ENCODE measurements at regions not wholly inside any gene's neighbourhood (a gene's known extent, or its start where the extent isn't known, plus 50 kb on each side); places are given as distances from the start of the nearest gene placed in this dataset.
A peak's percentile ranks its signal among the peaks of the same experiment; 100 is the strongest.

DNA sequence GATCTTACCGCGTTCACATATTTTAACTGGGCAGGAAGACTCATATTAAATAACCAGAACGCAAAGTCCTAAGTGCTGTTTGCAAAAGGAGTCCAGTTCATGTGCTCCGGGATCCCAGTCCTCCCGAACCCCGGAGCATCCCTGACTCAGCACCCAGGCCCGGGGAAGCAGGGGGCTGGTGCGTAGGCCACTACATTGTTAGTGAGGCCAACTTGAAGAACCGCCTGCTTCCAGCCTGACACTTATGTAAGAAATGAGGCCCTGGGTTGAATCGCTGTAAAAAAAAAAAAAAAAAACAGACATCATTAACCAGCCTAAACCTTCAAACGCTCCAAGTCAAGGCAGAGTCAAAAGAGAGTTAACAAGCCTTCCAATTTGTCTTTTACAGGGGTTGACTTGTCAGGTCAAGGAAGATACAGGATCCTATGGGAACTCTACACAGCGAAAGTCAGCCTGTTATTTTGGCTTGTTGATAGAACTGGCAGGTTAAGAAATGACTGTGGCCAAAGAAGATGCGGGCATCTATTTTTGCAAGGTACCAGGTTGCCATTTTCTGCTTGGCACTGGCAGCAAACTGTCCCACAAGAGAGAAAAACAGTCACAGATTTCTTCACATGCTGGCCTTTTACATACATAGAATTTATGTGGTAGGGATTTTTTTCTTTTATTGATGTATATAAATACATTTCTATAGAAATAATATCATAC lies 93.3 kb downstream of the ACTL7B start:
- Histone ChIP-seq H3K9ac (ENCODE audit: low read depth in 2 of 2, low read length in 2 of 2) (no peak overlapping the region), H3K9me3 (no peaks in the 10 kb centered on the region), H3K4me3 (no peak overlapping the region), H3K4me1 (no peaks in the 10 kb centered on the region), H3K36me3 (no peaks in the 10 kb centered on the region), H3K27me3 (no peaks in the 10 kb centered on the region), H3K27ac (no peak overlapping the region)
- intact Hi-C loops (cut with DNase I): loop anchor here (5.0 to 10.0 kb wide), 2 partner anchors 195 to 348 kb away; no protein-coding TSS in a partner anchor
- DNase-seq: no peak
- TF ChIP-seq CTCF (IDR thresholded peaks at IDR 0.05): no peak

DNA sequence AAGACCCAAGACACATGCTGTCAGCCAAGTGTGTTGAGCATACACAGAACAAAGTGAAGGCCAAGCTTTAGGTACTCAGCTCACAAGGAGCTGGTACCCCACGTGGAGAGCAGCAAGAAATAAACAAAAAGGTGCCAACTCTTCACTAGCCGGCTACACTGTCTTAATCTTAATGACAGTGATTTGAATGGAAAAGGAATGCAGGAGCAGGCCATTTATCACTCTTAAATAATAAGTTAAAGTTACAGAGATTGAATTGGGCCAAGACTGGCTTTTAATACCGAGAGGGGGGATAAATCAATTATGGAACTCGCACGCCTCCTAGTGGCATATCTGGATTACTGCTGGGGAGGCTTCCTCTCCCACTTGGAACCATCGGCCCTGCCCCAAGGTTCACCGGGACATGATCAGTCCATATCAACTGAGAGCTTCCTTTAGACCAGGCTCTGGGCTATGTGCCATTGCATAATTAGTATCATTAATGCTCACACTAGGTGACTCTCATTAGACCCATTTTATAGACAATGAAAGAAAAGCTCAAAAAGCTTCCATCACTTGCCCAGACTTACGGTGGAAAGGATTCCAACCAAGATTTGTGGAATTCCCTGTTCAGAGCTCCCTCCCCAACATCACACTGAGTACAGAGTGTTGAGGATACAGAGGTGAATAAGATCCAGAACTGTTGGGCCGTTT lies 94.0 kb downstream of the ACTL7B start:
- no peaks in the 10 kb centered on the region for H3K9me3 ChIP-seq
- TF ChIP-seq CTCF (IDR thresholded peaks at IDR 0.05): peak; percentile 88
- peak; percentile 65 for DNase-seq

GRCh38 chr9:108760841-108761240 lies 94.9 kb downstream of the ACTL7B start:
- H3K9ac ChIP-seq (ENCODE audit: low read depth in 2 of 2, low read length in 2 of 2): no peak overlapping the region
- no peak for DNase-seq
- TF ChIP-seq CTCF (IDR thresholded peaks at IDR 0.05): no peak
- H3K9me3 ChIP-seq: no peaks in the 10 kb centered on the region
- no peak overlapping the region for H3K27ac ChIP-seq
- no peaks in the 10 kb centered on the region for H3K36me3 ChIP-seq
- H3K4me3 ChIP-seq: no peak overlapping the region
- intact Hi-C loops (cut with DNase I): loop anchor here (5.0 to 10.0 kb wide), 2 partner anchors 194 to 346 kb away; no protein-coding TSS in a partner anchor
- H3K27me3 ChIP-seq: no peaks in the 10 kb centered on the region
- no peaks in the 10 kb centered on the region for H3K4me1 ChIP-seq

More for the DNA sequence above, 94.0 kb downstream of the ACTL7B start:
- Histone ChIP-seq H3K36me3 (no peaks in the 10 kb centered on the region), H3K27ac (no peak overlapping the region), H3K4me1 (no peaks in the 10 kb centered on the region), H3K4me3 (no peak overlapping the region), H3K9ac (ENCODE audit: low read depth in 2 of 2, low read length in 2 of 2) (peak overlapping the region in 1 of 2 donors; percentile 29), H3K27me3 (no peaks in the 10 kb centered on the region)
- intact Hi-C loops (cut with DNase I): loop anchor here (5.0 to 10.0 kb wide), 2 partner anchors 194 to 347 kb away; no protein-coding TSS in a partner anchor

GRCh38 chr9:108759835-108760234 lies 96.0 kb downstream of the ACTL7B start:
- Histone ChIP-seq H3K9ac (ENCODE audit: low read depth in 2 of 2, low read length in 2 of 2) (no peak overlapping the region), H3K27me3 (no peaks in the 10 kb centered on the region), H3K36me3 (no peaks in the 10 kb centered on the region), H3K9me3 (no peaks in the 10 kb centered on the region), H3K4me3 (no peak overlapping the region), H3K27ac (no peak overlapping the region), H3K4me1 (no peaks in the 10 kb centered on the region)
- intact Hi-C loops (cut with DNase I): loop anchor here (5.0 to 10.0 kb wide), 4 partner anchors 193 to 1335 kb away; no protein-coding TSS in a partner anchor
- TF ChIP-seq CTCF (IDR thresholded peaks at IDR 0.05): no peak
- DNase-seq: no peak

DNA sequence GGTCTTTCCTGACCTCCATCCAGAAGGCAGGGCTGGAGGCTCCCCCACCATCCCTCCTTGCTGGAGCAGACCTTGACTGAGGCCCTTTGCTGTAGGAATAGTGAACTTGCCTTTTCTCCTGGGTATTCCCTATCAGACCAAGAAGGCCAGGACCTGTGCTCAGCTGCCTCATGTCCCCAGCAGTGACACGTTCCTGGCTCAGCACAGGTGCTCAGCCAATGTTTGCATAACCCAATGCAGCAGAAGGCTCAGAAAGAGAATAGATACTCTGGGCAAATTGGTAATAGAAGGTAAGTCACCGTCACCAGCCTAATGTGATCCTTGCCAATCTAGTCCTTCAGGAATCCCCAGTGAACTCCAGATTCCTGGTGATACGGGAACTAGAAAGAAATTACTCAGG lies 96.4 kb downstream of the ACTL7B start:
- DNase-seq: no peak
- intact Hi-C loops (cut with DNase I): loop anchor here (10.0 kb wide), 2 partner anchors 1305 to 1335 kb away; no protein-coding TSS in a partner anchor

More for the DNA sequence above, 96.4 kb downstream of the ACTL7B start:
- no peaks in the 10 kb centered on the region for H3K36me3 ChIP-seq
- H3K4me3 ChIP-seq: no peak overlapping the region
- H3K27me3 ChIP-seq: no peaks in the 10 kb centered on the region
- no peaks in the 10 kb centered on the region for H3K4me1 ChIP-seq
- no peaks in the 10 kb centered on the region for H3K9me3 ChIP-seq
- TF ChIP-seq CTCF (IDR thresholded peaks at IDR 0.05): no peak
- H3K9ac ChIP-seq (ENCODE audit: low read depth in 2 of 2, low read length in 2 of 2): no peak overlapping the region
- H3K27ac ChIP-seq: no peak overlapping the region
